ENCODE measurements at regions not wholly inside any gene's neighbourhood (a gene's known extent, or its start where the extent isn't known, plus 50 kb on each side); places are given as distances from the start of the nearest gene placed in this dataset.

DNA sequence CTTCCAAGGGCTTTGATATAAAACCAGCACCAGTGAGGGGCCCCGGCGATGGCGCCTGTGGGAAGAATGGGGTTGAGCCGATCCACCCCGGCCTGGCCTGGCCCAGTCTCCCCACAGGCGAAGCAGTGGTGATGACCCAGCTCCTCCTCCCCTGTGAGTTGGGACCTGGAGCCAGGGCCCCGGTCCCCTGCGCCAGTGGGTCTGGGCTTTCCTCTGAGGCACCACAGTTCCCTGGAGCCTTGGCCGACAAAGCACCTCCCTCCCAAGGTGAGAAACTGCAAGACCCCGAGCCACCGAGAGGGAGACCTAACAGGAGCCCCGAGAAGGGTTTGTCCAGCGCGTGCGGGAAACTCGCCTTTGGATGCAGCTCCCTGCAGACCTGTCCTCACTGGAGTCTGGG is 942.9 kb downstream of the BRD1 start (continued):
- no peak for TF ChIP-seq MXI1 (IDR thresholded peaks at IDR 0.05; ENCODE audit: borderline replicate concordance, low read depth, low read length)
- TF ChIP-seq, protein P1, sequence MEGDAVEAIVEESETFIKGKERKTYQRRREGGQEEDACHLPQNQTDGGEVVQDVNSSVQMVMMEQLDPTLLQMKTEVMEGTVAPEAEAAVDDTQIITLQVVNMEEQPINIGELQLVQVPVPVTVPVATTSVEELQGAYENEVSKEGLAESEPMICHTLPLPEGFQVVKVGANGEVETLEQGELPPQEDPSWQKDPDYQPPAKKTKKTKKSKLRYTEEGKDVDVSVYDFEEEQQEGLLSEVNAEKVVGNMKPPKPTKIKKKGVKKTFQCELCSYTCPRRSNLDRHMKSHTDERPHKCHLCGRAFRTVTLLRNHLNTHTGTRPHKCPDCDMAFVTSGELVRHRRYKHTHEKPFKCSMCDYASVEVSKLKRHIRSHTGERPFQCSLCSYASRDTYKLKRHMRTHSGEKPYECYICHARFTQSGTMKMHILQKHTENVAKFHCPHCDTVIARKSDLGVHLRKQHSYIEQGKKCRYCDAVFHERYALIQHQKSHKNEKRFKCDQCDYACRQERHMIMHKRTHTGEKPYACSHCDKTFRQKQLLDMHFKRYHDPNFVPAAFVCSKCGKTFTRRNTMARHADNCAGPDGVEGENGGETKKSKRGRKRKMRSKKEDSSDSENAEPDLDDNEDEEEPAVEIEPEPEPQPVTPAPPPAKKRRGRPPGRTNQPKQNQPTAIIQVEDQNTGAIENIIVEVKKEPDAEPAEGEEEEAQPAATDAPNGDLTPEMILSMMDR (conservative IDR thresholded peaks at IDR 0.05; ENCODE audit: low read depth, low read length): no peak

DNA sequence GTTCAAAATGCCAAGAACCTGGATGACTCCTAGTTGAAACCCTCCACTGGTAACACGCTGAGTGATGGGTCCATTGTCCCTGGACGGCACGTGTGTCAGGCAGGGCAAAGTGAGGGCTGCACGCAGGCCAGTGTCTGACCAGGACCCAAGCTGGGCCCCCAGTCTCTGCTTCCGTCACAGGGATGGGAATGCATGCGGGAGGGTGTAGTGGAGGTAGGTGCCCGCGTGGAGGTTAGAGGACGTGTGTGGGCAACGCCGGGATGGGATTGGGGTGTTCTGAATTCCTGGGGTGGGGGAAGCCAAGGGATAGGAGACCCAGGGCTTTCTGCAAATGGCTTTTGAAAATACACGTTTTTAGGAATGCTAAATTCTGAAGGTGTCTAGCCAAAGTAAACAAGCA is 943.3 kb downstream of the BRD1 start:
- in situ Hi-C loops (cut with MboI; ENCODE audit: low sequenced_read_pairs): no loop called here
- dilution Hi-C loops (cut with HindIII; ENCODE audit: low sequenced_read_pairs, unreplicated experiment): no loop called here

More for the DNA sequence above, 943.3 kb downstream of the BRD1 start:
- no peaks in the 10 kb centered on the region for H3K9me1 ChIP-seq (ENCODE audit: insufficient read depth, low read length)
- H4K91ac ChIP-seq (ENCODE audit: insufficient read depth, low read depth, low read length): no peak overlapping the region
- H2AK5ac ChIP-seq (ENCODE audit: low read depth, low read length): no peak overlapping the region
- no peak overlapping the region for H2BK120ac ChIP-seq (ENCODE audit: low read depth, low read length)
- H3K36me3 ChIP-seq (ENCODE audit: control insufficient read depth, insufficient read depth, low read length): no peaks in the 10 kb centered on the region
- H3K9me3 ChIP-seq (ENCODE audit: control insufficient read depth, insufficient read depth, low read length): peaks cover 51% of the 10 kb centered on the region
- H3K27me3 ChIP-seq (ENCODE audit: control insufficient read depth, insufficient read depth, low read length): no peaks in the 10 kb centered on the region
- no peak overlapping the region for H3K4ac ChIP-seq (ENCODE audit: low read depth, low read length)
- H3K56ac ChIP-seq (ENCODE audit: extremely low read depth, insufficient read depth, low read length): no peak overlapping the region
- H4K20me1 ChIP-seq (ENCODE audit: insufficient read depth, low read length): no peaks in the 10 kb centered on the region
- H3K4me1 ChIP-seq (ENCODE audit: control insufficient read depth, insufficient read depth, low read length): no peaks in the 10 kb centered on the region
- intact Hi-C loops (cut with micrococcal nuclease): no loop called here
- TF ChIP-seq RFX5 (IDR thresholded peaks at IDR 0.05; ENCODE audit: low read depth, low read length): no peak
- no peak for TF ChIP-seq POLR2A (IDR thresholded peaks at IDR 0.05; ENCODE audit: low read depth, low read length)
- no peak for TF ChIP-seq MAZ (IDR thresholded peaks at IDR 0.05; ENCODE audit: borderline replicate concordance, low read depth, low read length)
- TF ChIP-seq, protein P2, sequence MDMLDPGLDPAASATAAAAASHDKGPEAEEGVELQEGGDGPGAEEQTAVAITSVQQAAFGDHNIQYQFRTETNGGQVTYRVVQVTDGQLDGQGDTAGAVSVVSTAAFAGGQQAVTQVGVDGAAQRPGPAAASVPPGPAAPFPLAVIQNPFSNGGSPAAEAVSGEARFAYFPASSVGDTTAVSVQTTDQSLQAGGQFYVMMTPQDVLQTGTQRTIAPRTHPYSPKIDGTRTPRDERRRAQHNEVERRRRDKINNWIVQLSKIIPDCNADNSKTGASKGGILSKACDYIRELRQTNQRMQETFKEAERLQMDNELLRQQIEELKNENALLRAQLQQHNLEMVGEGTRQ (IDR thresholded peaks at IDR 0.05; ENCODE audit: low read depth, low read length): no peak
- POLR2A ChIA-PET (ENCODE audit: unreplicated experiment): no interaction called here
- BruUV-seq (replicated peaks): no TSS peak
- no peak overlapping the region for H2AK9ac ChIP-seq (replicated peaks; ENCODE audit: low read depth, low read length, poor library complexity)
- no peak overlapping the region for H2BK20ac ChIP-seq (ENCODE audit: low read depth, low read length)
- H3K79me1 ChIP-seq (ENCODE audit: low read depth in 1 of 2, low read length in 2 of 2): no peaks in the 10 kb centered on the region
- no peak overlapping the region for H4K8ac ChIP-seq (ENCODE audit: low read depth in 2 of 2, low read length in 2 of 2)
- H3K9ac ChIP-seq (ENCODE audit: low read depth, low read length): no peak overlapping the region
- no peak overlapping the region for H2BK5ac ChIP-seq (ENCODE audit: low read depth, low read length, poor library complexity, severe bottlenecking)
- H3K14ac ChIP-seq (replicated peaks; ENCODE audit: low read depth, low read length): no peak overlapping the region
- CTCF ChIA-PET: no interaction called here
- H3K27ac ChIP-seq (ENCODE audit: insufficient read depth, low read length): no peak overlapping the region
- DNase-seq: no peak
- H3K23ac ChIP-seq (ENCODE audit: low read depth, low read length): no peak overlapping the region
- H2AFZ ChIP-seq (replicated peaks; ENCODE audit: low read length, poor library complexity): no peak overlapping the region
- H3K18ac ChIP-seq (ENCODE audit: low read depth, low read length): no peak overlapping the region
- no peak for ATAC-seq (ENCODE audit: low read depth)
- no peak overlapping the region for H2BK15ac ChIP-seq (ENCODE audit: low read depth, low read length)
- 56% methylated on average over 2 of the region's 12 CpGs; no CpG with 5 or more reads in 1 of the 2 experiments for WGBS, 2 experiments (ENCODE audit: extremely low coverage in 2 of 2, insufficient read length in 1 of 2)
- no peak overlapping the region for H3K4me2 ChIP-seq (ENCODE audit: low read depth, low read length)
- no peak overlapping the region for H3K4me3 ChIP-seq (ENCODE audit: insufficient read depth, low read depth, low read length)
- H4K5ac ChIP-seq (ENCODE audit: low read depth, low read length): no peak overlapping the region

All from IMR-90 (cell line).